GM12878 (cell line): ENCODE measurements at regions not wholly inside any gene's neighbourhood (a gene's known extent, or its start where the extent isn't known, plus 50 kb on each side); places are given as distances from the start of the nearest gene placed in this dataset.

Experiments used
- ATAC-seq: fragments of 200-7000 bp; cut with Tn5 transposase; 3 replicates; pipeline ENCODE4 v1.9.1; 2020; ENCODE audit warnings: mild to moderate bottlenecking, moderate library complexity
- BruUV-seq: library from RNA; stranded (reverse); fragments of 400-500 nt; replicated peaks from 2 replicates; lab custom pipeline; 2021; lab: Mats Ljungman, UMichigan
- CTCF ChIA-PET: fragments of 300-600 bp; sonication (Branson Sonifier 250); formaldehyde crosslinking; extraction: SDS; loops from one replicate; lab custom pipeline; 2021; ENCODE audit warnings: inconsistent platforms; lab: Yijun Ruan, JAX
- POLR2A ChIA-PET: fragments of 350-600 bp; formaldehyde crosslinking; extraction: SDS; loops from one replicate; lab custom pipeline; 2021; ENCODE audit warnings: inconsistent platforms; lab: Charles Lee
- RAD21 ChIA-PET: fragments of 300-600 bp; sonication (Branson Sonifier 250); formaldehyde crosslinking; loops from one replicate; lab custom pipeline; 2023; ENCODE audit warnings: antibody characterized with exemption; ENCODE audit not compliant: unreplicated experiment; lab: Charles Lee
- SMC1A ChIA-PET: fragments of 300-600 bp; sonication (Branson Sonifier 250); formaldehyde crosslinking; loops from one replicate; lab custom pipeline; 2023; ENCODE audit not compliant: unreplicated experiment, uncharacterized antibody; lab: Charles Lee
- DNase-seq: peaks from one replicate; pipeline ENCODE4 v3.0.0-alpha.2; 2011; ENCODE audit warnings: low read depth, low spot score
- FAIRE-seq: peaks from 3 replicates; lab custom pipeline; 2011; peaks lifted over from hg19 to GRCh38; lab: Jason Lieb, UNC
- H2AFZ ChIP-seq: 2 replicates; pipeline ENCODE4 v1.6.0; 2011; ENCODE audit warnings: low read depth, low read length, control low read depth; ENCODE audit not compliant: control insufficient read depth
- H3K27ac ChIP-seq: 2 replicates; pipeline ENCODE4 v1.5.1; 2011; ENCODE audit warnings: control low read depth; ENCODE audit not compliant: control insufficient read depth, insufficient read depth
- H3K27me3 ChIP-seq, 2 experiments: replicated peaks in 1 of 2; 2 replicates each; pipeline versions ENCODE4 v1.6.0 to v1.6.1; 2011; ENCODE audit warnings: low read length in 1 of 2; ENCODE audit not compliant: control insufficient read depth in 2 of 2, insufficient read depth in 2 of 2
- H3K36me3 ChIP-seq, 2 experiments: 2 replicates each; pipeline ENCODE4 v1.5.1; 2011; ENCODE audit warnings: low read length in 1 of 2; ENCODE audit not compliant: control insufficient read depth in 2 of 2, insufficient read depth in 2 of 2
- H3K4me1 ChIP-seq: 2 replicates; pipeline ENCODE4 v1.6.1; 2011; ENCODE audit warnings: mild to moderate bottlenecking, low read length, moderate library complexity, mixed read lengths; ENCODE audit not compliant: control insufficient read depth, insufficient read depth
- H3K4me2 ChIP-seq: 2 replicates; pipeline ENCODE4 v1.6.0; 2011; ENCODE audit warnings: control low read depth; ENCODE audit not compliant: control insufficient read depth, insufficient read depth
- H3K4me3 ChIP-seq: fragments of 200-600 bp; sonication (generic); 2 replicates; pipeline ENCODE4 v1.5.1; 2016
- H3K79me2 ChIP-seq: 2 replicates; pipeline ENCODE4 v1.6.0; 2011; ENCODE audit warnings: low read length; ENCODE audit not compliant: control insufficient read depth, insufficient read depth
- H3K9ac ChIP-seq: 2 replicates; pipeline ENCODE4 v1.8.0; 2011; ENCODE audit warnings: low read length, control low read depth, mixed read lengths; ENCODE audit not compliant: control insufficient read depth, insufficient read depth
- H3K9me3 ChIP-seq: replicated peaks from 3 replicates; pipeline ENCODE4 v1.5.1; 2011; ENCODE audit warnings: mild to moderate bottlenecking, low read length; ENCODE audit not compliant: control insufficient read depth, insufficient read depth
- H4K20me1 ChIP-seq: 2 replicates; pipeline ENCODE4 v1.6.0; 2011; ENCODE audit not compliant: control insufficient read depth, insufficient read depth
- EED ChIP-seq: sonication (generic); IDR thresholded peaks from 2 replicates; pipeline ENCODE4 v1.6.1; 2016; ENCODE audit warnings: antibody characterized with exemption, low read depth
- IKZF1 ChIP-seq: fragments of 450-650 bp; conservative IDR thresholded peaks from 2 replicates; pipeline ENCODE4 v1.6.1; 2017; ENCODE audit warnings: antibody characterized with exemption, mild to moderate bottlenecking
- SPI1 ChIP-seq: IDR thresholded peaks from 2 replicates; pipeline ENCODE4 v1.6.1; 2011; ENCODE audit warnings: low read depth, mild to moderate bottlenecking, low read length, moderate library complexity, borderline replicate concordance; ENCODE audit not compliant: insufficient read depth
- WGBS: methylation state at CpG from one replicate; pipeline ENCODE4 v1.1.6; 2016; ENCODE audit warnings: low lambda C conversion rate; ENCODE audit not compliant: insufficient replicate concordance, insufficient coverage; ENCODE audit errors: missing lambda C conversion rate; 5-methylcytosine and 5-hydroxymethylcytosine counted together
- in situ Hi-C: fragments of 300-500 bp; cut with MboI; formaldehyde crosslinking; loops from 9 replicates; pipeline ENCODE4 v1.14.3; 2018; ENCODE audit warnings: mixed read lengths
- intact Hi-C: fragments of 100-400 bp; cut with micrococcal nuclease; formaldehyde crosslinking; loops from one replicate; pipeline ENCODE4 v1.14.2; 2022; ENCODE audit not compliant: unreplicated experiment
- TF ChIP-seq, protein P1 (sequence below): IDR thresholded peaks from 2 replicates; pipeline ENCODE4 v1.6.1; 2012; ENCODE audit warnings: low read depth, low read length, improper control_type of control experiment
- TF ChIP-seq, protein P2 (sequence below): fragments of 450-650 bp; IDR thresholded peaks from 2 replicates; pipeline ENCODE4 v1.6.1; 2017; ENCODE audit warnings: mild to moderate bottlenecking, moderate library complexity

DNA sequence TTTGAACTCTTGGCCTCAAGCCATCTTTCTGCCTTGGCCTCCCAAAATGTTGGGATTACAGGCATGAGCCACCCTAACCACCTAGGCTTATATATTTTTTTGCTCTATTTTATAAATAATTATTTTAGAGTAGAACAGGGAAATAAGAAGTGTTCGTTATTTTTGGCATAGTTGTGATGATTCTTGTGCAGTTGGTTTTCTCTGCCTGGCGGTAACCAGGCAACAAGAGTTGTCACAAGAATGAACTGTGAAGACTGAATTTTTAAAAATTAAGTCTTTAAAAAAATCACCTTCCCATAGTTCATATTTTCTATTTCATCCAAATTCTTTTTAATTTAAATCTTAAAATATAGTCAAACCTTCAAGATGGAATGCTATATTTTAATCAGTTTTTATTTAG, 310.2 kb downstream of the ARL6IP6 start:
- Histone ChIP-seq H3K4me2 (no peak overlapping the region), H3K27me3 (no peaks in the 10 kb centered on the region), H2AFZ (no peak overlapping the region), H3K9me3 (no peaks in the 10 kb centered on the region), H3K27ac (no peak overlapping the region), H3K4me3 (no peak overlapping the region), H3K4me1 (no peaks in the 10 kb centered on the region), H3K79me2 (no peaks in the 10 kb centered on the region), H3K36me3 (no peaks in the 10 kb centered on the region), H3K9ac (no peak overlapping the region), H4K20me1 (no peaks in the 10 kb centered on the region)
- FAIRE-seq (no peak), ATAC-seq (no peak), DNase-seq (no peak)
- SMC1A ChIA-PET: no interaction called here
- TF ChIP-seq SPI1 (no peak), IKZF1 (no peak), EED (no peak)
- TF ChIP-seq, protein P1, sequence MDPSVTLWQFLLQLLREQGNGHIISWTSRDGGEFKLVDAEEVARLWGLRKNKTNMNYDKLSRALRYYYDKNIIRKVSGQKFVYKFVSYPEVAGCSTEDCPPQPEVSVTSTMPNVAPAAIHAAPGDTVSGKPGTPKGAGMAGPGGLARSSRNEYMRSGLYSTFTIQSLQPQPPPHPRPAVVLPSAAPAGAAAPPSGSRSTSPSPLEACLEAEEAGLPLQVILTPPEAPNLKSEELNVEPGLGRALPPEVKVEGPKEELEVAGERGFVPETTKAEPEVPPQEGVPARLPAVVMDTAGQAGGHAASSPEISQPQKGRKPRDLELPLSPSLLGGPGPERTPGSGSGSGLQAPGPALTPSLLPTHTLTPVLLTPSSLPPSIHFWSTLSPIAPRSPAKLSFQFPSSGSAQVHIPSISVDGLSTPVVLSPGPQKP: no peak
- TF ChIP-seq, protein P2, sequence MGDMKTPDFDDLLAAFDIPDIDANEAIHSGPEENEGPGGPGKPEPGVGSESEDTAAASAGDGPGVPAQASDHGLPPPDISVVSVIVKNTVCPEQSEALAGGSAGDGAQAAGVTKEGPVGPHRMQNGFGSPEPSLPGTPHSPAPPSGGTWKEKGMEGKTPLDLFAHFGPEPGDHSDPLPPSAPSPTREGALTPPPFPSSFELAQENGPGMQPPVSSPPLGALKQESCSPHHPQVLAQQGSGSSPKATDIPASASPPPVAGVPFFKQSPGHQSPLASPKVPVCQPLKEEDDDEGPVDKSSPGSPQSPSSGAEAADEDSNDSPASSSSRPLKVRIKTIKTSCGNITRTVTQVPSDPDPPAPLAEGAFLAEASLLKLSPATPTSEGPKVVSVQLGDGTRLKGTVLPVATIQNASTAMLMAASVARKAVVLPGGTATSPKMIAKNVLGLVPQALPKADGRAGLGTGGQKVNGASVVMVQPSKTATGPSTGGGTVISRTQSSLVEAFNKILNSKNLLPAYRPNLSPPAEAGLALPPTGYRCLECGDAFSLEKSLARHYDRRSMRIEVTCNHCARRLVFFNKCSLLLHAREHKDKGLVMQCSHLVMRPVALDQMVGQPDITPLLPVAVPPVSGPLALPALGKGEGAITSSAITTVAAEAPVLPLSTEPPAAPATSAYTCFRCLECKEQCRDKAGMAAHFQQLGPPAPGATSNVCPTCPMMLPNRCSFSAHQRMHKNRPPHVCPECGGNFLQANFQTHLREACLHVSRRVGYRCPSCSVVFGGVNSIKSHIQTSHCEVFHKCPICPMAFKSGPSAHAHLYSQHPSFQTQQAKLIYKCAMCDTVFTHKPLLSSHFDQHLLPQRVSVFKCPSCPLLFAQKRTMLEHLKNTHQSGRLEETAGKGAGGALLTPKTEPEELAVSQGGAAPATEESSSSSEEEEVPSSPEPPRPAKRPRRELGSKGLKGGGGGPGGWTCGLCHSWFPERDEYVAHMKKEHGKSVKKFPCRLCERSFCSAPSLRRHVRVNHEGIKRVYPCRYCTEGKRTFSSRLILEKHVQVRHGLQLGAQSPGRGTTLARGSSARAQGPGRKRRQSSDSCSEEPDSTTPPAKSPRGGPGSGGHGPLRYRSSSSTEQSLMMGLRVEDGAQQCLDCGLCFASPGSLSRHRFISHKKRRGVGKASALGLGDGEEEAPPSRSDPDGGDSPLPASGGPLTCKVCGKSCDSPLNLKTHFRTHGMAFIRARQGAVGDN: no peak
- CTCF ChIA-PET: no interaction called here
- POLR2A ChIA-PET: no interaction called here
- 27% methylated on average over 2 of the region's 2 CpGs for WGBS
- in situ Hi-C loops (no loop called here), intact Hi-C loops (no loop called here)
- BruUV-seq: no TSS peak
- RAD21 ChIA-PET: no interaction called here
